ENCODE measurements at regions not wholly inside any gene's neighbourhood (a gene's known extent, or its start where the extent isn't known, plus 50 kb on each side); places are given as distances from the start of the nearest gene placed in this dataset.

GRCh38 chr18:68219872-68220271 lies 495.0 kb downstream of the TMX3 start:
- no peak for DNase-seq (ENCODE audit: low spot score)
- H3K36me3 ChIP-seq (ENCODE audit: control insufficient read depth in 4 of 4, insufficient read depth in 3 of 4, low read depth in 1 of 4, low read length in 3 of 4): no peaks in the 10 kb centered on the region

More at GRCh38 chr18:68219872-68220271, 495.0 kb downstream of the TMX3 start:
- Histone ChIP-seq H3K27me3 (ENCODE audit: control insufficient read depth in 4 of 4, insufficient read depth in 4 of 4, low read length in 3 of 4) (no peaks in the 10 kb centered on the region), H3K9ac (ENCODE audit: low read depth in 1 of 2, low read length in 2 of 2) (no peak overlapping the region), H3K9me3 (ENCODE audit: control insufficient read depth in 4 of 4, low read length in 3 of 4) (peaks cover 0 to 3% (median 0%) of the 10 kb centered on the region in 4 donors), H3K4me3 (ENCODE audit: low read depth in 1 of 3, low read length in 3 of 3) (no peak overlapping the region), H3K27ac (ENCODE audit: low read depth in 1 of 2, low read length in 2 of 2) (no peak overlapping the region), H3K4me1 (ENCODE audit: control insufficient read depth in 4 of 4, insufficient read depth in 4 of 4, low read length in 3 of 4) (no peaks in the 10 kb centered on the region)
- TF ChIP-seq ATF3 (IDR thresholded peaks at IDR 0.05) (no peak), RXRA (IDR thresholded peaks at IDR 0.05) (no peak), EGR1 (IDR thresholded peaks at IDR 0.05; ENCODE audit: low read depth in 2 of 2) (no peak), FOXA1 (IDR thresholded peaks at IDR 0.05) (no peak), YY1 (IDR thresholded peaks at IDR 0.05) (no peak), NR2F2 (IDR thresholded peaks at IDR 0.05) (no peak), RAD21 (IDR thresholded peaks at IDR 0.05) (no peak), FOXA2 (IDR thresholded peaks at IDR 0.05) (no peak), REST (IDR thresholded peaks at IDR 0.05) (no peak), HNF4G (IDR thresholded peaks at IDR 0.05) (no peak), HNF4A (conservative IDR thresholded peaks at IDR 0.05) (no peak), JUND (IDR thresholded peaks at IDR 0.05) (no peak), TAF1 (conservative IDR thresholded peaks at IDR 0.05) (no peak), SP1 (IDR thresholded peaks at IDR 0.05) (no peak), CTCF (IDR thresholded peaks at IDR 0.05; ENCODE audit: low read depth, low read length, missing input control) (no peak)
- TF ChIP-seq, protein P1, sequence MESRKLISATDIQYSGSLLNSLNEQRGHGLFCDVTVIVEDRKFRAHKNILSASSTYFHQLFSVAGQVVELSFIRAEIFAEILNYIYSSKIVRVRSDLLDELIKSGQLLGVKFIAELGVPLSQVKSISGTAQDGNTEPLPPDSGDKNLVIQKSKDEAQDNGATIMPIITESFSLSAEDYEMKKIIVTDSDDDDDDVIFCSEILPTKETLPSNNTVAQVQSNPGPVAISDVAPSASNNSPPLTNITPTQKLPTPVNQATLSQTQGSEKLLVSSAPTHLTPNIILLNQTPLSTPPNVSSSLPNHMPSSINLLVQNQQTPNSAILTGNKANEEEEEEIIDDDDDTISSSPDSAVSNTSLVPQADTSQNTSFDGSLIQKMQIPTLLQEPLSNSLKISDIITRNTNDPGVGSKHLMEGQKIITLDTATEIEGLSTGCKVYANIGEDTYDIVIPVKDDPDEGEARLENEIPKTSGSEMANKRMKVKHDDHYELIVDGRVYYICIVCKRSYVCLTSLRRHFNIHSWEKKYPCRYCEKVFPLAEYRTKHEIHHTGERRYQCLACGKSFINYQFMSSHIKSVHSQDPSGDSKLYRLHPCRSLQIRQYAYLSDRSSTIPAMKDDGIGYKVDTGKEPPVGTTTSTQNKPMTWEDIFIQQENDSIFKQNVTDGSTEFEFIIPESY (IDR thresholded peaks at IDR 0.05): no peak

Data from liver (tissue), 7 donors.